Pancreas (tissue), 10 donors: ENCODE measurements at regions not wholly inside any gene's neighbourhood (a gene's known extent, or its start where the extent isn't known, plus 50 kb on each side); places are given as distances from the start of the nearest gene placed in this dataset.

Experiments
- ATAC-seq, 4 donors: fragments of 200-7000 bp; cut with Tn5 transposase; one replicate each; pipeline versions ENCODE4 v1.8.0 to v1.9.1; 2020; ENCODE audit warnings: mild to moderate bottlenecking in 4 of 4, moderate library complexity in 4 of 4
- DNase-seq, 6 donors: peaks; one replicate each; pipeline ENCODE4 v3.0.0-alpha.2; 2020
- FAIRE-seq: peaks from 2 replicates; lab custom pipeline; 2012; peaks lifted over from hg19 to GRCh38; lab: Jason Lieb, UNC
- H3K27ac ChIP-seq, 4 donors: fragments of 200-600 bp; sonication (generic); 1 replicate in 3 of 4; 2 replicates in 1 of 4; pipeline versions ENCODE4 v1.5.0 to v1.8.0; 2020
- H3K27me3 ChIP-seq, 4 donors: fragments of 200-600 bp; one replicate each; pipeline ENCODE4 v1.8.0; 2021
- H3K36me3 ChIP-seq, 3 donors: fragments of 200-600 bp; sonication (generic) in 1 of 3; one replicate each; pipeline versions ENCODE4 v1.5.0 to v1.8.0; 2020 to 2021
- H3K4me1 ChIP-seq, 3 donors: fragments of 200-600 bp; one replicate each; pipeline ENCODE4 v1.8.0; 2021
- H3K4me3 ChIP-seq, 4 donors: fragments of 200-600 bp; sonication (generic) in 2 of 4; one replicate each; pipeline versions ENCODE4 v1.5.0 to v1.8.0; 2020 to 2021
- H3K9me3 ChIP-seq, 4 donors: fragments of 200-600 bp; one replicate each; pipeline ENCODE4 v1.8.0; 2021
- CTCF ChIP-seq, 4 donors: fragments of 200-600 bp; sonication (generic) in 3 of 4; IDR thresholded peaks; one replicate each; pipeline versions ENCODE4 v1.5.0 to v1.8.0; 2021; ENCODE audit warnings: antibody characterized with exemption in 4 of 4
- WGBS, 2 donors: extraction: QIAGEN DNeasy Blood & Tissue Kit; methylation state at CpG; one replicate each; pipeline ENCODE4 v1.1.7; 2013; 5-methylcytosine and 5-hydroxymethylcytosine counted together
- intact Hi-C, 3 donors: fragments of 100-400 bp; cut with DNase I; formaldehyde crosslinking; loops; one replicate each; pipeline versions ENCODE4 v1.11.1 to v1.14.2; 2022
- donor health status: healthy with polysubstance abuse.
- donor health status: DM: no; HTN: no; CAD: no; lungs with moderate emphysema.
- donor health status: DM: no; HTN: no; CAD: no.
- donor health status: control.
- donor health status: control.
- donor health status: Bipolar disorder and iron deficiency.
- donor health status: DM: yes; HTN: yes; CAD: no.
- donor health status: DM: no; HTN: no; CAD: no.
- donor health status: DM: no; HTN: no; CAD: no.
- donor health status: DM: yes; HTN: yes; CAD: no.

- no peak for DNase-seq
- intact Hi-C loops: no loop called here
- H3K27ac ChIP-seq: no peak overlapping the region
- no peaks in the 10 kb centered on the region for H3K27me3 ChIP-seq
- H3K36me3 ChIP-seq: no peaks in the 10 kb centered on the region
- TF ChIP-seq CTCF (IDR thresholded peaks at IDR 0.05): no peak
- no peak for ATAC-seq
- H3K9me3 ChIP-seq: no peaks in the 10 kb centered on the region
- H3K4me1 ChIP-seq: no peaks in the 10 kb centered on the region
- FAIRE-seq: no peak
- H3K4me3 ChIP-seq: no peak overlapping the region
- 78 to 88% methylated on average over 2 of the region's 2 CpGs for WGBS, 2 donors
These were observed 74.6 kb upstream of the ADPGK start for GRCh38 chr15:72858205-72858604.

- ATAC-seq: no peak
- no peaks in the 10 kb centered on the region for H3K9me3 ChIP-seq
- H3K27me3 ChIP-seq: no peaks in the 10 kb centered on the region
- no peak for FAIRE-seq
- WGBS, 2 donors: 64 to 74% methylated on average over 9 of the region's 9 CpGs
- intact Hi-C loops: no loop called here
- no peak for DNase-seq
- no peaks in the 10 kb centered on the region for H3K4me1 ChIP-seq
- no peak overlapping the region for H3K4me3 ChIP-seq
- no peak for TF ChIP-seq CTCF (IDR thresholded peaks at IDR 0.05)
- H3K36me3 ChIP-seq: no peaks in the 10 kb centered on the region
- no peak overlapping the region for H3K27ac ChIP-seq
These were observed 73.9 kb upstream of the ADPGK start for GRCh38 chr15:72857331-72858063.

GRCh38 chr15:72856549-72857040 is 73.0 kb upstream of the ADPGK start:
- ATAC-seq (no peak), DNase-seq (no peak), FAIRE-seq (no peak)
- Histone ChIP-seq H3K4me1 (no peaks in the 10 kb centered on the region), H3K27me3 (no peaks in the 10 kb centered on the region), H3K4me3 (no peak overlapping the region), H3K9me3 (no peaks in the 10 kb centered on the region), H3K36me3 (no peaks in the 10 kb centered on the region), H3K27ac (no peak overlapping the region)
- intact Hi-C loops: no loop called here
- 79 to 86% methylated on average over 5 of the region's 5 CpGs for WGBS, 2 donors
- TF ChIP-seq CTCF (IDR thresholded peaks at IDR 0.05): no peak

GRCh38 chr15:72855791-72856190 is 72.2 kb upstream of the ADPGK start:
- 51 to 69% methylated on average over 3 of the region's 3 CpGs for WGBS, 2 donors
- Histone ChIP-seq H3K27me3 (no peaks in the 10 kb centered on the region), H3K27ac (no peak overlapping the region), H3K9me3 (no peaks in the 10 kb centered on the region), H3K4me3 (no peak overlapping the region), H3K4me1 (no peaks in the 10 kb centered on the region), H3K36me3 (no peaks in the 10 kb centered on the region)
- FAIRE-seq (no peak), DNase-seq (no peak), ATAC-seq (no peak)
- TF ChIP-seq CTCF (IDR thresholded peaks at IDR 0.05): no peak
- intact Hi-C loops: no loop called here

- H3K9me3 ChIP-seq: no peaks in the 10 kb centered on the region
- TF ChIP-seq CTCF (IDR thresholded peaks at IDR 0.05): no peak
- no peak overlapping the region for H3K4me3 ChIP-seq
- no peak overlapping the region for H3K27ac ChIP-seq
- intact Hi-C loops: no loop called here
- no peaks in the 10 kb centered on the region for H3K27me3 ChIP-seq
- DNase-seq: no peak
- WGBS, 2 donors: 39 to 47% methylated on average over 3 of the region's 3 CpGs
- FAIRE-seq: no peak
- no peak for ATAC-seq
- no peaks in the 10 kb centered on the region for H3K4me1 ChIP-seq
- no peaks in the 10 kb centered on the region for H3K36me3 ChIP-seq
These were observed 68.7 kb upstream of the ADPGK start for GRCh38 chr15:72852273-72852672.
